ENCODE measurements at regions not wholly inside any gene's neighbourhood (a gene's known extent, or its start where the extent isn't known, plus 50 kb on each side); places are given as distances from the start of the nearest gene placed in this dataset.

DNA sequence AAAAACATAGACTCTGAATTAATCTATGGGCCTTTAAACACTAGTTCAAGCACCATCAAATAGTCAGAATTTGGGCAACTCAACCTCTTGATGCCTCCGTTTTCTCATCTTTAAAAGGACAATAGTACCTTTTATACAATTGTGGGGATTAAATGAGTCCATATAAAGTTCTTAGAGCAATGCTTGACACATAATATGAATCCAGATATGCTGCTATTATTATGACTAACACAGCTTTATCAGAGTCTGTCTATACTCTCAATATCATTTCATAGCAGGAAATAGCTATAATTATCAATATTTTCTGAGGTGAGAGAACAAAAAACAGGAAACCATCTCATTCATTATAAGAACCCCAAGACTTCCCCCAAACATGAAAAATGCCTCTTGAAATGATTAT, 430.5 kb upstream of the XYLT1 start:
- TF ChIP-seq, protein P1, sequence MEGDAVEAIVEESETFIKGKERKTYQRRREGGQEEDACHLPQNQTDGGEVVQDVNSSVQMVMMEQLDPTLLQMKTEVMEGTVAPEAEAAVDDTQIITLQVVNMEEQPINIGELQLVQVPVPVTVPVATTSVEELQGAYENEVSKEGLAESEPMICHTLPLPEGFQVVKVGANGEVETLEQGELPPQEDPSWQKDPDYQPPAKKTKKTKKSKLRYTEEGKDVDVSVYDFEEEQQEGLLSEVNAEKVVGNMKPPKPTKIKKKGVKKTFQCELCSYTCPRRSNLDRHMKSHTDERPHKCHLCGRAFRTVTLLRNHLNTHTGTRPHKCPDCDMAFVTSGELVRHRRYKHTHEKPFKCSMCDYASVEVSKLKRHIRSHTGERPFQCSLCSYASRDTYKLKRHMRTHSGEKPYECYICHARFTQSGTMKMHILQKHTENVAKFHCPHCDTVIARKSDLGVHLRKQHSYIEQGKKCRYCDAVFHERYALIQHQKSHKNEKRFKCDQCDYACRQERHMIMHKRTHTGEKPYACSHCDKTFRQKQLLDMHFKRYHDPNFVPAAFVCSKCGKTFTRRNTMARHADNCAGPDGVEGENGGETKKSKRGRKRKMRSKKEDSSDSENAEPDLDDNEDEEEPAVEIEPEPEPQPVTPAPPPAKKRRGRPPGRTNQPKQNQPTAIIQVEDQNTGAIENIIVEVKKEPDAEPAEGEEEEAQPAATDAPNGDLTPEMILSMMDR (IDR thresholded peaks at IDR 0.05 in 4 of 5, conservative IDR thresholded peaks at IDR 0.05 in 1 of 5) = no peak
- no peak for TF ChIP-seq POLR2A (IDR thresholded peaks at IDR 0.05)
